HL-60/S4 treated with retinoic acid at 250 ng/mL for 4 days and 3 days (cell line): ENCODE measurements at regions not wholly inside any gene's neighbourhood (a gene's known extent, or its start where the extent isn't known, plus 50 kb on each side); places are given as distances from the start of the nearest gene placed in this dataset.

Source experiments
- in situ Hi-C: fragments of 300-500 bp; cut with MboI; formaldehyde crosslinking; loops from 2 replicates; pipeline ENCODE4 v1.7.0; 2022; ENCODE audit warnings: low sequenced_read_pairs

DNA sequence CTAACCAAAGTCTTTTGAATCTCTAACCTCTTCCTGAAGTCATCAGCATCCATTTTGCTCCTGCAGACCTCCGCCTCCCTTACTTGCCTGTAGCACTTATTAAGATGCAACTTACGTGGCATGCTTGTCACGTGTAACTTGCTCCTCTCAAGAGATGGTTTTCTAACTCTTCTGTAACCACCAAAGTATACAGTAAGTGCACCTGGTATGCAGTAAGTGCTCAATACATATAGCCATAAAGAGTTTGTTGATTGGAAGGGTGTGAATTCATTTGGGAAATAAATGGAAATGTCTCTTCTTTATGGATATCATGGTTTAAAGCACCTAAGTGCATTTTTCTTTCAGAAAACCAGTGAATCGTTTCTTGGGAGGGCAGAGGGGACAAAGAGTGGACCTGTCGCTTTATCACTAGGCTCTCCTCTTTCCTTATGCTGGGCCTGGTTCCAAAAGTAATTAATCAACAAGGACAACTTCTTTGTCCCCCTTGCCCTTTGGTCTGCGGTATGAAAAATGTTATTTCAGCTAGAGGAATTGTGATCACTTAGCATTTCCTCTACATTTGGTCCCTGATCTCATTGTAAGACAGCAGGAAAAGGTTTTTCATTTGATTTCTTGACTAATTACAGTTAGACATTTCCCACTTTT lies 370.0 kb upstream of the SPRED2 start:
- in situ Hi-C loops = no loop called here

DNA sequence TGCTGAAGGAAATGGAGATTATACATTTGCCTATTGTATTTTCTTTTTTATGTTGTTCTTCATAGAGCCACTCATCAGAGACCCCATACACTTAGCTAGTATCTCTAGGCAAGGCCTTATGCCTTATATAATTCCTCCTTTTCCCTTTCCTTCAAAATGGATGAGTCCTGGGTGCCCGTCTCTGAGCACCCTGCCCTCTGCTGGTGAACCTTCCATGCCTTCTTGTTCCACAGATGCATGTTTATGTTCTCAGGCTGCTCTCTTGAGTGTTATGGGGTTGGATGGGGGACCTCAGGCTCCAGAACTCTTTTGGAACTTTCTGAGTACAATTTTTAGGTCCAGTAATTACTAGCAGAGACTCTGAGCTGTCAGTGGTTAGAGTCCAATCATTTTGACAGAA lies 368.6 kb upstream of the SPRED2 start:
- in situ Hi-C loops = no loop called here

GRCh38 chr2:65799141-65799854 lies 366.9 kb upstream of the SPRED2 start:
- in situ Hi-C loops = no loop called here

DNA sequence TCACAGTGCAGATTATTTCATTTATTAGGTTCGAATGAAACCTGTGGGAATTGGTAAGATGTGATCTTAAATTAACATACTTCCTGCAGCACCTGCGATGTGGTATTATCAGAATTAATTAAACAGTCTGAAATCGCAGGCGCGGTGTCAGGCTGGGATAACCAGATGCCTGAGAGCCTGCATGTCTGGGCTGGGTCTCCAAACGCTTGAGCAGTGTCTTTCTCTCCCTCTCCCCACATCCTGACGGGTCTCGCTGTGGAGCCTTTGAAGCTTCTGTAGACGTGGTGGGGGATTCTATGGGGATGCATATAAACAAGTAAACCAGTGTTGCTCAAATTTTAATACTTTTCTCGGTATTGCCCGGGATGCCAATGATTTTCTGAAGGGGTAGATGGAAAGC lies 366.2 kb upstream of the SPRED2 start:
- in situ Hi-C loops = no loop called here

GRCh38 chr2:65794994-65795393 lies 362.6 kb upstream of the SPRED2 start:
- in situ Hi-C loops = no loop called here

DNA sequence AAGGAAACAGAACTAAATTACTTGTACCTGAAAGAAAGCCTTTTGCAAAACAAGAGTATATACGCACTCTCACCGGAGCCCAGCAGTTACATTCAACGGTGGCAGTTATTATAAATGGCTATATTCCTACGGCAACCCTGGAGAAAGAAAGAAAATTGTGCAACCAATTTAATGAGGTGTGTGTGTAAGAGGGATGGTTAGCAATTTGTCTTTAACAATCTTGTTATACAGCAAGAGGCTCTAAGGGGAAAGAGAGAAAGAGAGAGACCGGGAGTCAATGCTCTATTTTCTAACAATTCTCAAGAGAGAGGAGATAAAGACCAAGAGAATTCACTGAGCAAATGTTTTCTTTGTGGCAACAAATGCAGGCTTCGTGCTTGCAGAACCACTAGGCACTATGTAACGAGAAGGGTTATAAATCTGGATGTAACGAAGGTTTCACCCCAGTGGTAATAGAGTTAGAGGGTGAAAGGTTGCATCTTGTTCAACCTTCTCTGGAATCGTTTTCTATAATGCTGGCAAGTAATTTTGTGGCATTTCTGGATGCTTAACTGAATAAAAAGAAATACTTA lies 359.1 kb upstream of the SPRED2 start:
- in situ Hi-C loops = no loop called here

GRCh38 chr2:65790676-65790935 lies 358.2 kb upstream of the SPRED2 start:
- in situ Hi-C loops = no loop called here

DNA sequence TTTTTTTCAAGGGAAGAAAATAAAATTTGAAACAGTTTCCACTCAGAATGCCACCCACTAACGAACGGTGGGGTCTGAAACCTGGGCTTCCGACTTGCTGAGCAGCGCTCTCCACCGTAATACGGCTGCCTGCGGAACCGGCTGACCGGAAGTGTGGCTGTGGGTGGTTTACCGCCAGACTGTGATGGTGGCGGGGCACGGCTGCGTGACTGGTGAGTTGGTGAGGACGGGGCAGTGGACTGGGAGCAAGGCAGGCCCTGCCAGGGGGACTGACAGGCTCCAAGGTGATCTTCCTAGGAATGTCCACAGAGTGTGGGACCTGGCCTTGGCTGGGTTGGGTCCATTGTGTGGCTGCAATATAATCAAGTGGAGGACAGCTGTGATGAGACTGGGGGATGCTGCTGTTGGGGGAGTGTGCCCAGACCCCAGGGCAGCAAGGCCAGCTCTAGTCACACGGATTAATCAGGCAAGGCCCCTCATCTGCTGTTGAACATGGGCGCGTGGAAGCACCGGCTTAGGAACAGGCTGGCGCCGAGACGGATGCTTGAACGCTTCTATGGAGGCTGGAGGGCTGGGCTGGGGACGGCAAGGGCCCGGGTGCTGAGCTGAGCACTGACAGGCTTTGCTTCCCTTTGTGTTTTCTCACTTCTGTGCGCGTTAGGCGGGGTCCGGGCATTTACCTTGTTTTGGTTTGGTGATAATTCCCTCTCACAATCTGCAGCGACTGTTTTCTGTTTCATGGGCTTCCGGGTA lies 357.7 kb upstream of the SPRED2 start:
- in situ Hi-C loops = no loop called here

DNA sequence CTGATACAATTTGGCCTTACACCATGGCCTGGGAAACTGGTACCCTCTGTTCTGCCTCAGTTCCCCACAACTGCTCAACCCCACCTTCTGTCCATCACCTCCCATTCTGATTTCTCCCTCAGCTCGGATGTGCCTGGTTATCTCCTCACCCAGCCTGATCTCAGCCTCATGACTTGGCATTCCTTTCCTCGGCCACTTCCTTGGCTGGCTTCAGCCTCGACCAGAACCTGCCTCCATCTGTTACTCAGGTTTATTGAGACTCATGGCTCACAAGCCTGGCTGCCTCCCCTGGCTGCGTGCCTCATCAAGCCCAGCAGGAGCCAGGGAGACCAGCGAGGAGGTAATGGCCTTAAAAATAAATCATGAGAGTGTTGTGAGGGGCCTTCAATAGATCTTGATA lies 356.2 kb upstream of the SPRED2 start:
- in situ Hi-C loops = no loop called here

DNA sequence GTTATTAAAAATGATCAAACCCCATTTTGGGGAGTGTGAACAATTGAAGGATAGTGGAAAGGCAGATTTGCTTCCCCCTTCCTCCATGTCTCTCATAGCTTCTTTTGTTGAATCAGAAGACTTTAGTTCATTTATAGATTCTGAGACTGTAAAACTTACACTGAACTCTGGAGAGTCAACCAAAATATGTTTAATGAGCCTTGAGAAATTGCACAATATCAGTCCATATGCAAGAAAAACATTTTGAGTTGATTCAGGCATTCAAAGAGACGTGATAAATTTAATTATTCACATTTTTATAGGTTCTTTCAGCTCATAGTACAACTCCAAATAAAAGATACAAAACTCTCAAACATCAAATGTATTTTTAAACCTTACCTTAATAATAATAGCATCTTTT lies 354.4 kb upstream of the SPRED2 start:
- in situ Hi-C loops = no loop called here

GRCh38 chr2:65786007-65786717 lies 353.8 kb upstream of the SPRED2 start:
- in situ Hi-C loops = no loop called here

DNA sequence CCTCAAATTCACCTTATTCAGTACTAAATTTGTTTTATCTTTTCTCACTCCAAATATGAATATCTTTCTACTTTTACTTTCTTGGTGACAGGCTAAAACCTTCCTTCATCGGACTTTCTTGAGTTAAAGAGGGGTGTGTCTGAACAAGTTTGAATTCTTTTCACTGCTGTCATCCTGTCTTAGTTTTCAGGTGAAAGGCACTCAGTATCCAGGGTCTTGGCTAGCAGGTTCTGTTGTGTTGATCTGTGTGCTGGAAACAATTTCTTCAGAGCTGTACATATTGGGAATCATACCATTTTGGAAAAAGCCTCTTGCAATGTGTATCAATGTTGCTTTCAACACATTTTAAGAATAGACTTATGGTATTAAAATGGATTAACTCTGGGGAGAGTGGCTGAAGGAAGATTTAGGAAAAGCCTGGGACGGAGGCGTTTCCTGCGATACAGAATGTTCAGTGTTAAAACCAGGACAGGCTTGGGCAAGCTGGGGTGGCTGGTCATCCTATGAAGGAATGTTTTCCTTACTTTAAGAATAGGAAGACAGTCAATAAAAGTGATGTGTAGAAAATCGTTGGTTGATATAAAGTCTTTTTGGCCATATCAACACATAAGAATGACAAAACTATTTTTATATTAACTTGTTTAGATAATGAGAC lies 350.7 kb upstream of the SPRED2 start:
- in situ Hi-C loops = no loop called here

GRCh38 chr2:65782186-65782585 lies 349.8 kb upstream of the SPRED2 start:
- in situ Hi-C loops = no loop called here

DNA sequence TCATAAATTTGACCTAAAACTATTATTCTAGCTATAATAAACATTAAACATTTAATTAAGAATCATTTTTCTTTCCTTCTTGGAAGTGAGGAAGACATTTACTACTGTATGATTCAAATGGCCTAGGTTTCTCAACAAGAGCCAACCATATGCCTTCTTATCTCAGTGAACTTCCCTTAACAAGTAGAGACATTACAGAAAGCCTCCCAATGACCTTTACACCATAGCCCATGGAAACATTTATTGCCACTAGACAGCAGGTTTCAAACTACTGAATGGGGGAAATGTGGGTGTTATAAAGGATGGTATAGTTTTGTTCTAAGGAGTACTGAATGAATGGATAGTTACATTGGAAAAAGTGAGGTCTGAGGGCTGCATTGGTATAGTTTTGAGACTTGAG lies 349.4 kb upstream of the SPRED2 start:
- in situ Hi-C loops = no loop called here

GRCh38 chr2:65779021-65779420 lies 346.6 kb upstream of the SPRED2 start:
- in situ Hi-C loops = no loop called here

DNA sequence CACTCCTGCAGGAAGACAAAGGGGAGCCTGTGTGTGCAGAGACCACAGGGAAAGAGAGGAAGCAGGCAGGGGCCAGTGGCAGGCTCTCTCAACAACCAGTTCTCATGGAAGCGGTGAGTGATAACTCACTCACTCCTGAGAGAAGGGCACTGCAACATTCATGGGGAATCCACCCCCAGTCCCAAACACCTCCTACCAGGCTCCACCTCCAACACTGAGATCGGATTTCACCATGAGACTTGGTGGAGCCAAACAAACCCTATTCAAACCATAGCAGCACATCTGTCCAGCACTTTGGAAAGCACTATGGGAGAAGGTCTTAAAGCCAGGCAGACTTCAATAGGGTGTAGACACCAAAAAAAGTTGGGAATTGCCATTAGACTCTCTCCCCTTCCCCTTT lies 345.7 kb upstream of the SPRED2 start:
- in situ Hi-C loops = no loop called here

DNA sequence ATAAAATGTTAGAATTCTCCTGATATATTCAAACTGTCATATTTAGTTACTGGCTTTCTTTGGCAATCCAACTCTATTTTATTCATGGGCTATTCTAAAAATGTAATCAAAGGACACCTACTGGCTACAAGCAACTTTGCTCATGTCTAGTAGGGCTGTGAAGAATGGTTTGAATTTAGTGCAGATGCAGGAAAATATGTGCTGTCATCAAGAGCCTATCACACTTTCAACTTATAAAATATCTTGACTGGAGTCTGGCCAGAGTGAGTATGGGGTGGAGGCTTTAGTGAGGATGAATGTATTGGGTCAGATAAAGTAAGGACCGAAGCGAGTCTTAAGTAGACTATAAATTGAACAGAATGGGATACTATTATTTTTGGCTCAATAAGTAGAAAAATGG lies 343.4 kb upstream of the SPRED2 start:
- in situ Hi-C loops = no loop called here

GRCh38 chr2:65767946-65768345 lies 335.5 kb upstream of the SPRED2 start:
- in situ Hi-C loops = no loop called here

- in situ Hi-C loops = no loop called here
These were observed 334.4 kb upstream of the SPRED2 start for GRCh38 chr2:65766768-65767267.

DNA sequence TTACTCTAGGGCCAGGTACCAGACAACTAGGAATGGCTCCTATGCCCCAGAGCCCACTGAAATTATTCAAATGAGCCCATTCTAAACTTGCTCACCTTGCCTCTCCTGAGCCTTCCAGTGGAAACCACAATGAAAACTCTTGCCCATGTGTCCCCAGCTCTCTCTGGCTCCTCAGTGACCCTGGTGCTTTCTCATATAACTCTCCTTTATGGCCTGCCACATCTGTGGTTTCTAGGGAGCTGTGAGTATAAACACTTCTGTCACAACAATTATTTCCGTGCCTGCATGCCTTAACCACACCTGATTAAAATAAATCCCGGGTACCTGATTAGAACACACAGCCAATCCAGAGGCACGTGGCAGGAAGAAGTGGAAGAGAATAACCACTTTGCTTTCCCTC lies 333.0 kb upstream of the SPRED2 start:
- in situ Hi-C loops = no loop called here

- in situ Hi-C loops = no loop called here
These were observed 329.7 kb upstream of the SPRED2 start for GRCh38 chr2:65762068-65762467.
